ENCODE measurements at regions not wholly inside any gene's neighbourhood (a gene's known extent, or its start where the extent isn't known, plus 50 kb on each side); places are given as distances from the start of the nearest gene placed in this dataset.

DNA sequence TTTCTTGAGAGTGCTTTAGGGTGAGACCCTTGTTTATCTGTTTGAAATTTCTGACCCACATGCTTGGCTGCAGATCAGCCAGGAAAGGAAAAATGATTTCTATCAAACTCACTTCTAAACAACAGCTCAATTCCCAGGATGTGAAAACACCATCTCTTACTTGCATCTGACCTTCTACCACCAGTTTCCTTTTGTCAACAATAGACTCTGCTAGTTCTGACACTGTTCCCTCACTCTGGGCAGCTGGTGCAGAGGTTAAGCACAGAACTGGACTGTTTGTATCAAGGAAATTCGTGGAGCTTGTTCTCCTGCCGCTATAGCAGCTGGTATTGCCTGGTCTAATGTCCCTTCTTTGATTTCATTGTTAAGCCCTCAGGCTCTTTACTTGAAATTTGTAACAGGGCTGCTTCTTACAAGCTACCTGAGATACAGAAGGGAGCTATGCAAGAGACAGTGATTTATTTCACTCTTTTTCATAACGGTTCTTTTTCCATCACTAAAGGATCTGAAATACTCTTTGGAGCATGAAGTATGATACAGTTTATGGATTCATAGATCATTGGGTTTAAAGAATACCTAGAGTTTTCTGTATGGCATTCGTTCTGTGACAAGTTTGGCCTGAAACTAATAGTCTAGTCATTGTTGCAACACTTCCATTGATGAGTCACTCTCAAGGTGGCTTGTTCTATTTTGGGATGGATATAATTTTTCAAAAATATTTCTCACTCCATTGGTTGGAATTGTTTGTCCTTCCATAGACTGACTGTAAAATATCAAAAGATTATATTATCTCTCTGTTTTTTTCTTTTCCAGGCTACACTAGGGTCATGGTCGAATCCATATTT, 178.2 kb upstream of the ZC3H12C start:
- TF ChIP-seq EP300 (IDR thresholded peaks at IDR 0.05; ENCODE audit: borderline replicate concordance in 1 of 2, low read depth in 1 of 2, low read length in 1 of 2) (no peak), SIN3A (IDR thresholded peaks at IDR 0.05; ENCODE audit: borderline replicate concordance, low read depth, low read length) (no peak), CTCF (IDR thresholded peaks at IDR 0.05) (no peak), CHD2 (IDR thresholded peaks at IDR 0.05; ENCODE audit: low read length, partially characterized antibody) (no peak), RAD21 (IDR thresholded peaks at IDR 0.05; ENCODE audit: low read length) (no peak), GABPA (IDR thresholded peaks at IDR 0.05; ENCODE audit: low read depth) (no peak), YY1 (IDR thresholded peaks at IDR 0.05; ENCODE audit: low read depth) (no peak), RFX5 (IDR thresholded peaks at IDR 0.05; ENCODE audit: low read length) (no peak), GATA2 (CRISPR knock-in tag; IDR thresholded peaks at IDR 0.05) (no peak)
- TF ChIP-seq, protein P1, sequence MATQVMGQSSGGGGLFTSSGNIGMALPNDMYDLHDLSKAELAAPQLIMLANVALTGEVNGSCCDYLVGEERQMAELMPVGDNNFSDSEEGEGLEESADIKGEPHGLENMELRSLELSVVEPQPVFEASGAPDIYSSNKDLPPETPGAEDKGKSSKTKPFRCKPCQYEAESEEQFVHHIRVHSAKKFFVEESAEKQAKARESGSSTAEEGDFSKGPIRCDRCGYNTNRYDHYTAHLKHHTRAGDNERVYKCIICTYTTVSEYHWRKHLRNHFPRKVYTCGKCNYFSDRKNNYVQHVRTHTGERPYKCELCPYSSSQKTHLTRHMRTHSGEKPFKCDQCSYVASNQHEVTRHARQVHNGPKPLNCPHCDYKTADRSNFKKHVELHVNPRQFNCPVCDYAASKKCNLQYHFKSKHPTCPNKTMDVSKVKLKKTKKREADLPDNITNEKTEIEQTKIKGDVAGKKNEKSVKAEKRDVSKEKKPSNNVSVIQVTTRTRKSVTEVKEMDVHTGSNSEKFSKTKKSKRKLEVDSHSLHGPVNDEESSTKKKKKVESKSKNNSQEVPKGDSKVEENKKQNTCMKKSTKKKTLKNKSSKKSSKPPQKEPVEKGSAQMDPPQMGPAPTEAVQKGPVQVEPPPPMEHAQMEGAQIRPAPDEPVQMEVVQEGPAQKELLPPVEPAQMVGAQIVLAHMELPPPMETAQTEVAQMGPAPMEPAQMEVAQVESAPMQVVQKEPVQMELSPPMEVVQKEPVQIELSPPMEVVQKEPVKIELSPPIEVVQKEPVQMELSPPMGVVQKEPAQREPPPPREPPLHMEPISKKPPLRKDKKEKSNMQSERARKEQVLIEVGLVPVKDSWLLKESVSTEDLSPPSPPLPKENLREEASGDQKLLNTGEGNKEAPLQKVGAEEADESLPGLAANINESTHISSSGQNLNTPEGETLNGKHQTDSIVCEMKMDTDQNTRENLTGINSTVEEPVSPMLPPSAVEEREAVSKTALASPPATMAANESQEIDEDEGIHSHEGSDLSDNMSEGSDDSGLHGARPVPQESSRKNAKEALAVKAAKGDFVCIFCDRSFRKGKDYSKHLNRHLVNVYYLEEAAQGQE (IDR thresholded peaks at IDR 0.05; ENCODE audit: low read depth, low read length), result no peak
- TF ChIP-seq, protein P2, sequence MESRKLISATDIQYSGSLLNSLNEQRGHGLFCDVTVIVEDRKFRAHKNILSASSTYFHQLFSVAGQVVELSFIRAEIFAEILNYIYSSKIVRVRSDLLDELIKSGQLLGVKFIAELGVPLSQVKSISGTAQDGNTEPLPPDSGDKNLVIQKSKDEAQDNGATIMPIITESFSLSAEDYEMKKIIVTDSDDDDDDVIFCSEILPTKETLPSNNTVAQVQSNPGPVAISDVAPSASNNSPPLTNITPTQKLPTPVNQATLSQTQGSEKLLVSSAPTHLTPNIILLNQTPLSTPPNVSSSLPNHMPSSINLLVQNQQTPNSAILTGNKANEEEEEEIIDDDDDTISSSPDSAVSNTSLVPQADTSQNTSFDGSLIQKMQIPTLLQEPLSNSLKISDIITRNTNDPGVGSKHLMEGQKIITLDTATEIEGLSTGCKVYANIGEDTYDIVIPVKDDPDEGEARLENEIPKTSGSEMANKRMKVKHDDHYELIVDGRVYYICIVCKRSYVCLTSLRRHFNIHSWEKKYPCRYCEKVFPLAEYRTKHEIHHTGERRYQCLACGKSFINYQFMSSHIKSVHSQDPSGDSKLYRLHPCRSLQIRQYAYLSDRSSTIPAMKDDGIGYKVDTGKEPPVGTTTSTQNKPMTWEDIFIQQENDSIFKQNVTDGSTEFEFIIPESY (IDR thresholded peaks at IDR 0.05; ENCODE audit: borderline replicate concordance, low read depth), result no peak

All from SK-N-SH (cell line).